IMR-90 (cell line): ENCODE measurements at regions not wholly inside any gene's neighbourhood (a gene's known extent, or its start where the extent isn't known, plus 50 kb on each side); places are given as distances from the start of the nearest gene placed in this dataset.

Source experiments
- ATAC-seq: fragments of 200-7000 bp; cut with Tn5 transposase; 2 replicates; pipeline ENCODE4 v1.9.1; 2020; ENCODE audit warnings: low read depth, mild to moderate bottlenecking, moderate library complexity
- BruUV-seq: library from RNA; stranded (reverse); fragments of 400-500 nt; replicated peaks from 2 replicates; lab custom pipeline; 2021; lab: Mats Ljungman, UMichigan
- CTCF ChIA-PET: fragments of 300-600 bp; formaldehyde crosslinking; extraction: SDS; loops from one replicate; lab custom pipeline; 2021; ENCODE audit warnings: antibody characterized with exemption; lab: Yijun Ruan, JAX
- POLR2A ChIA-PET: fragments of 300-600 bp; sonication (Branson Sonifier 250); formaldehyde crosslinking; loops from one replicate; lab custom pipeline; 2022; ENCODE audit warnings: antibody characterized with exemption; ENCODE audit not compliant: unreplicated experiment; lab: Charles Lee
- DNase-seq: peaks from one replicate; pipeline ENCODE4 v3.0.0; 2013
- H2AFZ ChIP-seq: replicated peaks from 2 replicates; pipeline ENCODE3; 2013; ENCODE audit warnings: low read length, mild to moderate bottlenecking; ENCODE audit not compliant: poor library complexity
- H2AK5ac ChIP-seq: 2 replicates; pipeline ENCODE4 v1.6.1; 2013; ENCODE audit warnings: low read depth, low read length, inconsistent platforms
- H2AK9ac ChIP-seq: replicated peaks from 2 replicates; pipeline ENCODE3; 2013; ENCODE audit warnings: mild to moderate bottlenecking, low read depth, low read length, moderate library complexity; ENCODE audit not compliant: poor library complexity
- H2BK120ac ChIP-seq: 2 replicates; pipeline ENCODE4 v1.6.1; 2013; ENCODE audit warnings: low read depth, low read length, inconsistent platforms
- H2BK15ac ChIP-seq: 3 replicates; pipeline ENCODE4 v1.6.1; 2013; ENCODE audit warnings: low read depth, low read length, inconsistent platforms
- H2BK20ac ChIP-seq: 2 replicates; pipeline ENCODE4 v1.6.1; 2013; ENCODE audit warnings: low read depth, mild to moderate bottlenecking, inconsistent platforms, low read length, moderate library complexity
- H2BK5ac ChIP-seq: 2 replicates; pipeline ENCODE4 v1.6.1; 2013; ENCODE audit warnings: mild to moderate bottlenecking, low read depth, low read length, inconsistent platforms; ENCODE audit not compliant: poor library complexity, severe bottlenecking
- H3K14ac ChIP-seq: replicated peaks from 2 replicates; pipeline ENCODE4 v1.6.1; 2013; ENCODE audit warnings: low read depth, low read length, inconsistent platforms
- H3K18ac ChIP-seq: 2 replicates; pipeline ENCODE4 v1.6.1; 2013; ENCODE audit warnings: low read depth, low read length, control low read depth
- H3K23ac ChIP-seq: 2 replicates; pipeline ENCODE4 v1.6.1; 2013; ENCODE audit warnings: low read depth, low read length, inconsistent platforms
- H3K27ac ChIP-seq: 2 replicates; pipeline ENCODE4 v1.5.1; 2013; ENCODE audit warnings: mild to moderate bottlenecking, control low read depth, low read length; ENCODE audit not compliant: insufficient read depth
- H3K27me3 ChIP-seq: 2 replicates; pipeline ENCODE4 v1.6.1; 2013; ENCODE audit warnings: low read length; ENCODE audit not compliant: control insufficient read depth, insufficient read depth
- H3K36me3 ChIP-seq: 2 replicates; pipeline ENCODE4 v1.6.1; 2013; ENCODE audit warnings: low read length, mixed read lengths; ENCODE audit not compliant: control insufficient read depth, insufficient read depth
- H3K4ac ChIP-seq: 2 replicates; pipeline ENCODE4 v1.6.1; 2013; ENCODE audit warnings: low read depth, low read length, inconsistent platforms
- H3K4me1 ChIP-seq: 2 replicates; pipeline ENCODE4 v1.6.1; 2013; ENCODE audit warnings: low read length, mixed read lengths; ENCODE audit not compliant: control insufficient read depth, insufficient read depth
- H3K4me2 ChIP-seq: 2 replicates; pipeline ENCODE4 v1.6.1; 2013; ENCODE audit warnings: low read depth, mild to moderate bottlenecking, control low read depth, low read length, moderate library complexity
- H3K4me3 ChIP-seq: 2 replicates; pipeline ENCODE4 v1.5.1; 2013; ENCODE audit warnings: low read depth, mild to moderate bottlenecking, control low read depth, low read length, moderate library complexity; ENCODE audit not compliant: insufficient read depth
- H3K56ac ChIP-seq: 2 replicates; pipeline ENCODE4 v1.6.1; 2013; ENCODE audit warnings: low read length, inconsistent platforms; ENCODE audit not compliant: insufficient read depth; ENCODE audit errors: extremely low read depth
- H3K79me1 ChIP-seq, 2 experiments: 2 replicates each; pipeline ENCODE4 v1.6.1; 2013; ENCODE audit warnings: low read length in 2 of 2, inconsistent platforms in 1 of 2, low read depth in 1 of 2
- H3K9ac ChIP-seq: 2 replicates; pipeline ENCODE4 v1.6.1; 2013; ENCODE audit warnings: low read depth, low read length, control low read depth
- H3K9me1 ChIP-seq: 2 replicates; pipeline ENCODE4 v1.6.1; 2013; ENCODE audit warnings: low read length, inconsistent platforms; ENCODE audit not compliant: insufficient read depth
- H3K9me3 ChIP-seq: 2 replicates; pipeline ENCODE4 v1.6.1; 2013; ENCODE audit warnings: low read length; ENCODE audit not compliant: control insufficient read depth, insufficient read depth
- H4K20me1 ChIP-seq: 2 replicates; pipeline ENCODE4 v1.6.1; 2013; ENCODE audit warnings: low read length, inconsistent platforms; ENCODE audit not compliant: insufficient read depth
- H4K5ac ChIP-seq: 2 replicates; pipeline ENCODE4 v1.6.1; 2013; ENCODE audit warnings: mild to moderate bottlenecking, low read depth, low read length, control low read depth
- H4K8ac ChIP-seq, 2 experiments: 2 replicates each; pipeline ENCODE4 v1.6.1; 2013; ENCODE audit warnings: low read depth in 2 of 2, low read length in 2 of 2, control low read depth in 1 of 2, inconsistent platforms in 1 of 2
- H4K91ac ChIP-seq: 2 replicates; pipeline ENCODE4 v1.6.1; 2013; ENCODE audit warnings: low read depth, low read length, inconsistent platforms; ENCODE audit not compliant: insufficient read depth
- BHLHE40 ChIP-seq: fragments of 150-350 bp; IDR thresholded peaks from 2 replicates; pipeline ENCODE4 v1.6.1; 2016; ENCODE audit warnings: mild to moderate bottlenecking, low read depth, low read length
- CEBPB ChIP-seq: IDR thresholded peaks from 2 replicates; pipeline ENCODE4 v1.6.1; 2012; ENCODE audit warnings: low read depth, low read length, improper control_type of control experiment
- CHD1 ChIP-seq: IDR thresholded peaks from 2 replicates; pipeline ENCODE4 v1.6.1; 2012; ENCODE audit warnings: low read depth, low read length, improper control_type of control experiment
- FOS ChIP-seq: fragments of 150-350 bp; IDR thresholded peaks from 2 replicates; pipeline ENCODE4 v1.6.1; 2016; ENCODE audit warnings: low read depth, low read length
- MAFK ChIP-seq: IDR thresholded peaks from 2 replicates; pipeline ENCODE4 v1.6.1; 2012; ENCODE audit warnings: low read depth, low read length, improper control_type of control experiment
- MAZ ChIP-seq: IDR thresholded peaks from 2 replicates; pipeline ENCODE4 v1.6.1; 2012; ENCODE audit warnings: low read depth, mild to moderate bottlenecking, low read length, improper control_type of control experiment, moderate library complexity, borderline replicate concordance
- MXI1 ChIP-seq: IDR thresholded peaks from 2 replicates; pipeline ENCODE4 v1.6.1; 2012; ENCODE audit warnings: low read depth, mild to moderate bottlenecking, low read length, moderate library complexity, borderline replicate concordance
- NFE2L2 ChIP-seq: fragments of 150-350 bp; IDR thresholded peaks from 2 replicates; pipeline ENCODE4 v1.6.1; 2016; ENCODE audit warnings: low read depth, mild to moderate bottlenecking, low read length
- POLR2A ChIP-seq: IDR thresholded peaks from 2 replicates; pipeline ENCODE4 v1.6.1; 2012; ENCODE audit warnings: mild to moderate bottlenecking, low read depth, low read length
- RAD21 ChIP-seq: IDR thresholded peaks from 2 replicates; pipeline ENCODE4 v1.6.1; 2012; ENCODE audit warnings: low read length, improper control_type of control experiment
- RCOR1 ChIP-seq: IDR thresholded peaks from 2 replicates; pipeline ENCODE4 v1.6.1; 2012; ENCODE audit warnings: mild to moderate bottlenecking, low read length, improper control_type of control experiment; ENCODE audit not compliant: insufficient replicate concordance
- RFX5 ChIP-seq: IDR thresholded peaks from 2 replicates; pipeline ENCODE4 v1.8.0; 2012; ENCODE audit warnings: low read depth, mild to moderate bottlenecking, low read length, moderate library complexity
- SMC3 ChIP-seq: fragments of 150-350 bp; IDR thresholded peaks from 2 replicates; pipeline ENCODE4 v1.6.1; 2016; ENCODE audit warnings: low read depth, mild to moderate bottlenecking, antibody characterized with exemption, low read length, moderate library complexity
- whole genome bisulfite sequencing, 2 experiments: methylation state at CpG; one replicate each; pipeline versions ENCODE4 v1.1.5 to v1.1.7; 2013; ENCODE audit warnings: missing lambda C conversion rate in 2 of 2; ENCODE audit not compliant: insufficient read length in 1 of 2; ENCODE audit errors: extremely low coverage in 2 of 2; 5-methylcytosine and 5-hydroxymethylcytosine counted together
- dilution Hi-C: fragments of 300-500 bp; cut with HindIII; formaldehyde crosslinking; loops from one replicate; pipeline ENCODE4 v1.14.3; 2018; ENCODE audit warnings: low sequenced_read_pairs; ENCODE audit not compliant: unreplicated experiment
- in situ Hi-C: fragments of 300-500 bp; cut with MboI; formaldehyde crosslinking; loops from 3 replicates; pipeline ENCODE4 v1.14.3; 2019; ENCODE audit warnings: low sequenced_read_pairs, inconsistent platforms, mixed read lengths
- intact Hi-C: fragments of 100-400 bp; cut with micrococcal nuclease; formaldehyde crosslinking; loops from 2 replicates; pipeline ENCODE4 v1.10.0; 2022
- TF ChIP-seq, protein P1 (sequence below): fragments of 150-350 bp; IDR thresholded peaks from 2 replicates; pipeline ENCODE4 v1.6.1; 2016; ENCODE audit warnings: low read depth, mild to moderate bottlenecking, low read length, moderate library complexity, borderline replicate concordance
- TF ChIP-seq, protein P2 (sequence below): fragments of 150-350 bp; IDR thresholded peaks from 2 replicates; pipeline ENCODE4 v1.6.1; 2017; ENCODE audit warnings: mild to moderate bottlenecking, antibody characterized with exemption, low read length, low read depth
- TF ChIP-seq, protein P3 (sequence below): conservative IDR thresholded peaks from 2 replicates; pipeline ENCODE4 v1.5.1; 2012; ENCODE audit warnings: mild to moderate bottlenecking, low read depth, low read length, improper control_type of control experiment

DNA sequence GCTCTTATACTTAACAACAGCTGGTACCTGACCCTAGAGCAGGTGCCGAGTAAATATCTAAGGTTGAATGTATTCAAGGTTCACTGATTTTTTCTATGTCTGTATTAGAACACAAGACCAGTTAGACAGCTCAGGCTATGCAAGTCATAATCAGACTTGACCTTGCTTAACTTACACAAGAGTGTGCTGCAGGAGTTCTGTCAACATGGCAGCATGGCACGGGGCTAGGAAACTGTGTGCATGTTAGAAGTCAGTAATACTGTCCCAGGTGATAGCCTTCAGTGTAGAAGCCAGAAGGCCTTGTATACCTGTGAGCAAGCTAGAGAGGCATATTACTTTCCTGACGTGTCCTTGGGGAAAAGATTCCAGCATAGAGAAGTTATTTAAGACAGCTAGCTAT is 253.1 kb downstream of the FAT3 start:
- H2AK9ac ChIP-seq, result no peak overlapping the region
- H3K4me2 ChIP-seq, result no peak overlapping the region
- H2AFZ ChIP-seq, result no peak overlapping the region
- DNase-seq (no peak), ATAC-seq (no peak)
- POLR2A ChIA-PET, result no interaction called here
- no peaks in the 10 kb centered on the region for H3K27me3 ChIP-seq
- no peak overlapping the region for H2AK5ac ChIP-seq
- H2BK5ac ChIP-seq, result no peak overlapping the region
- dilution Hi-C loops, result no loop called here
- no peak overlapping the region for H3K27ac ChIP-seq
- no peaks in the 10 kb centered on the region for H3K9me1 ChIP-seq
- no peaks in the 10 kb centered on the region for H3K79me1 ChIP-seq
- H4K20me1 ChIP-seq, result no peaks in the 10 kb centered on the region
- H3K4ac ChIP-seq, result no peak overlapping the region
- H3K56ac ChIP-seq, result no peak overlapping the region
- no peak overlapping the region for H4K91ac ChIP-seq
- H2BK20ac ChIP-seq, result no peak overlapping the region
- H3K4me1 ChIP-seq, result no peaks in the 10 kb centered on the region
- CTCF ChIA-PET, result interaction anchor here (0.7 kb wide), 1 partner anchor 371 kb away, joined by 6 read pairs; no protein-coding TSS in a partner anchor
- no peaks in the 10 kb centered on the region for H3K36me3 ChIP-seq
- no peak overlapping the region for H2BK120ac ChIP-seq
- no peak overlapping the region for H4K8ac ChIP-seq
- no peak overlapping the region for H3K23ac ChIP-seq
- no CpG with 5 or more reads among the region's 3 CpGs for WGBS, 2 experiments
- H3K14ac ChIP-seq, result no peak overlapping the region
- H2BK15ac ChIP-seq, result no peak overlapping the region
- no peak overlapping the region for H3K18ac ChIP-seq
- intact Hi-C loops, result no loop called here
- BruUV-seq, result no TSS peak
- no peak overlapping the region for H3K4me3 ChIP-seq
- no peak for TF ChIP-seq SMC3
- TF ChIP-seq, protein P1, sequence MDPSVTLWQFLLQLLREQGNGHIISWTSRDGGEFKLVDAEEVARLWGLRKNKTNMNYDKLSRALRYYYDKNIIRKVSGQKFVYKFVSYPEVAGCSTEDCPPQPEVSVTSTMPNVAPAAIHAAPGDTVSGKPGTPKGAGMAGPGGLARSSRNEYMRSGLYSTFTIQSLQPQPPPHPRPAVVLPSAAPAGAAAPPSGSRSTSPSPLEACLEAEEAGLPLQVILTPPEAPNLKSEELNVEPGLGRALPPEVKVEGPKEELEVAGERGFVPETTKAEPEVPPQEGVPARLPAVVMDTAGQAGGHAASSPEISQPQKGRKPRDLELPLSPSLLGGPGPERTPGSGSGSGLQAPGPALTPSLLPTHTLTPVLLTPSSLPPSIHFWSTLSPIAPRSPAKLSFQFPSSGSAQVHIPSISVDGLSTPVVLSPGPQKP, result no peak
- TF ChIP-seq POLR2A, result no peak
- TF ChIP-seq BHLHE40, result no peak
- no peak for TF ChIP-seq RAD21
- TF ChIP-seq RCOR1, result no peak
- TF ChIP-seq, protein P2, sequence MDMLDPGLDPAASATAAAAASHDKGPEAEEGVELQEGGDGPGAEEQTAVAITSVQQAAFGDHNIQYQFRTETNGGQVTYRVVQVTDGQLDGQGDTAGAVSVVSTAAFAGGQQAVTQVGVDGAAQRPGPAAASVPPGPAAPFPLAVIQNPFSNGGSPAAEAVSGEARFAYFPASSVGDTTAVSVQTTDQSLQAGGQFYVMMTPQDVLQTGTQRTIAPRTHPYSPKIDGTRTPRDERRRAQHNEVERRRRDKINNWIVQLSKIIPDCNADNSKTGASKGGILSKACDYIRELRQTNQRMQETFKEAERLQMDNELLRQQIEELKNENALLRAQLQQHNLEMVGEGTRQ, result no peak
- no peak for TF ChIP-seq MAFK
- TF ChIP-seq CHD1, result no peak
- TF ChIP-seq MAZ, result no peak
- no peak for TF ChIP-seq CEBPB
- TF ChIP-seq, protein P3, sequence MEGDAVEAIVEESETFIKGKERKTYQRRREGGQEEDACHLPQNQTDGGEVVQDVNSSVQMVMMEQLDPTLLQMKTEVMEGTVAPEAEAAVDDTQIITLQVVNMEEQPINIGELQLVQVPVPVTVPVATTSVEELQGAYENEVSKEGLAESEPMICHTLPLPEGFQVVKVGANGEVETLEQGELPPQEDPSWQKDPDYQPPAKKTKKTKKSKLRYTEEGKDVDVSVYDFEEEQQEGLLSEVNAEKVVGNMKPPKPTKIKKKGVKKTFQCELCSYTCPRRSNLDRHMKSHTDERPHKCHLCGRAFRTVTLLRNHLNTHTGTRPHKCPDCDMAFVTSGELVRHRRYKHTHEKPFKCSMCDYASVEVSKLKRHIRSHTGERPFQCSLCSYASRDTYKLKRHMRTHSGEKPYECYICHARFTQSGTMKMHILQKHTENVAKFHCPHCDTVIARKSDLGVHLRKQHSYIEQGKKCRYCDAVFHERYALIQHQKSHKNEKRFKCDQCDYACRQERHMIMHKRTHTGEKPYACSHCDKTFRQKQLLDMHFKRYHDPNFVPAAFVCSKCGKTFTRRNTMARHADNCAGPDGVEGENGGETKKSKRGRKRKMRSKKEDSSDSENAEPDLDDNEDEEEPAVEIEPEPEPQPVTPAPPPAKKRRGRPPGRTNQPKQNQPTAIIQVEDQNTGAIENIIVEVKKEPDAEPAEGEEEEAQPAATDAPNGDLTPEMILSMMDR, result no peak
- TF ChIP-seq RFX5, result no peak
- TF ChIP-seq NFE2L2, result no peak
- no peak for TF ChIP-seq MXI1
- no peak for TF ChIP-seq FOS
- H3K9ac ChIP-seq, result no peak overlapping the region
- in situ Hi-C loops, result no loop called here
- no peaks in the 10 kb centered on the region for H3K9me3 ChIP-seq
- H4K5ac ChIP-seq, result no peak overlapping the region
